GM12892 (cell line): ENCODE measurements at regions not wholly inside any gene's neighbourhood (a gene's known extent, or its start where the extent isn't known, plus 50 kb on each side); places are given as distances from the start of the nearest gene placed in this dataset.

Experiments
- POLR2A ChIP-seq: IDR thresholded peaks from 2 replicates; pipeline ENCODE4 v1.6.1; 2011; ENCODE audit warnings: low read depth, low read length, control low read depth
- POLR2AphosphoS5 ChIP-seq: IDR thresholded peaks from 2 replicates; pipeline ENCODE4 v1.6.1; 2011; ENCODE audit warnings: low read depth, low read length, control low read depth
- TAF1 ChIP-seq: IDR thresholded peaks from 2 replicates; pipeline ENCODE4 v1.6.1; 2011; ENCODE audit warnings: low read depth, mild to moderate bottlenecking, control low read depth, low read length, borderline replicate concordance

- TF ChIP-seq TAF1 (no peak), POLR2AphosphoS5 (no peak), POLR2A (no peak)
These were observed 117.6 kb upstream of the PCDH18 start for GRCh38 chr4:137649711-137650450.
